Heart right ventricle (tissue), 16 donors: ENCODE measurements at regions not wholly inside any gene's neighbourhood (a gene's known extent, or its start where the extent isn't known, plus 50 kb on each side); places are given as distances from the start of the nearest gene placed in this dataset.

Experiments used
- ATAC-seq, 8 donors: fragments of 200-7000 bp; cut with Tn5 transposase; one replicate each; pipeline ENCODE4 v1.9.1; 2020; ENCODE audit warnings: mild to moderate bottlenecking in 8 of 8, moderate library complexity in 8 of 8, moderate number of reproducible peaks in 1 of 8
- DNase-seq, 2 donors: peaks; one replicate each; pipeline ENCODE4 v3.0.0-alpha.2; 2020
- H3K27ac ChIP-seq, 10 donors: fragments of 200-600 bp; sonication (generic) in 2 of 10; one replicate each; pipeline versions ENCODE4 v1.5.0 to v1.8.0; 2020 to 2022; ENCODE audit warnings: mild to moderate bottlenecking in 3 of 10
- H3K27me3 ChIP-seq, 7 donors: fragments of 200-600 bp; one replicate each; pipeline ENCODE4 v1.8.0; 2021 to 2022; ENCODE audit warnings: mild to moderate bottlenecking in 2 of 7
- H3K36me3 ChIP-seq, 9 donors: fragments of 200-600 bp; sonication (generic) in 1 of 9; one replicate each; pipeline versions ENCODE4 v1.5.0 to v1.8.0; 2020 to 2022; ENCODE audit warnings: mild to moderate bottlenecking in 2 of 9
- H3K4me1 ChIP-seq, 9 donors: fragments of 200-600 bp; sonication (generic) in 1 of 9; one replicate each; pipeline versions ENCODE4 v1.5.0 to v1.8.0; 2020 to 2022; ENCODE audit warnings: mild to moderate bottlenecking in 4 of 9
- H3K4me3 ChIP-seq, 10 donors: fragments of 200-600 bp; sonication (generic) in 2 of 10; one replicate each; pipeline versions ENCODE4 v1.5.0 to v1.8.0; 2020 to 2022; ENCODE audit warnings: mild to moderate bottlenecking in 7 of 10, moderate library complexity in 2 of 10
- H3K9me3 ChIP-seq, 11 donors: fragments of 200-600 bp in 10 of 11; sonication (generic) in 2 of 11; one replicate each; pipeline versions ENCODE4 v1.5.0 to v1.8.0; 2013 to 2022; ENCODE audit warnings: mild to moderate bottlenecking in 2 of 11, control low read depth in 1 of 11, moderate library complexity in 1 of 11
- WGBS, 2 donors: extraction: QIAGEN DNeasy Blood & Tissue Kit; methylation state at CpG; one replicate each; pipeline ENCODE4 v1.1.7; 2013; ENCODE audit warnings: inconsistent platforms in 1 of 2; 5-methylcytosine and 5-hydroxymethylcytosine counted together
- intact Hi-C, 10 donors: fragments of 100-400 bp; cut with DNase I; formaldehyde crosslinking; loops; one replicate each; pipeline versions ENCODE4 v1.11.1 to v1.14.2; 2022
- TF ChIP-seq, protein P1 (sequence below), 9 donors: fragments of 200-600 bp; sonication (generic) in 2 of 9; IDR thresholded peaks; one replicate each; pipeline versions ENCODE4 v1.5.0 to v1.8.0; 2021 to 2022; ENCODE audit warnings: antibody characterized with exemption in 9 of 9, mild to moderate bottlenecking in 5 of 9, moderate library complexity in 1 of 9
- donor health status: Arrhythmogenic right ventricular cardiomyopathy.
- donor health status: ischemic (EF 13 %, LVEDD 7.1; RV severe dilation, severe dysfunction).
- donor health status: healthy with polysubstance abuse.
- donor health status: DM: no; HTN: yes; CAD: no.
- donor health status: DM: no; HTN: no; CAD: no.
- donor health status: ischemic (EF 25% LVEDD 6.9; RV normal size, moderate dysfunction).
- donor health status: ischemic (EF 25% LVEDD 5.7; RV mildly dilated, moderate dysfunction).
- donor health status: healthy.
- donor health status: DM: yes; HTN: yes; CAD: no.
- donor health status: Ischemic cardiomyopathy.
- donor health status: ischemic (EF 35%, LVEDD 5.7; RV mildly dilated, moderate dysfunction).
- donor health status: nonischemic (EF 11% LVEDD 7.7; RV severe dilation, severe dysfunction).
- donor health status: DM: yes; HTN: yes; CAD: no.
- donor health status: PGD.
- donor health status: ischemic (EF 29% LVEDD 5.4; RV normal size, mild dysfunction).
- donor health status: nonischemic (EF 23%, LVEDD 6.1; RV moderate dilation, normal function).

DNA sequence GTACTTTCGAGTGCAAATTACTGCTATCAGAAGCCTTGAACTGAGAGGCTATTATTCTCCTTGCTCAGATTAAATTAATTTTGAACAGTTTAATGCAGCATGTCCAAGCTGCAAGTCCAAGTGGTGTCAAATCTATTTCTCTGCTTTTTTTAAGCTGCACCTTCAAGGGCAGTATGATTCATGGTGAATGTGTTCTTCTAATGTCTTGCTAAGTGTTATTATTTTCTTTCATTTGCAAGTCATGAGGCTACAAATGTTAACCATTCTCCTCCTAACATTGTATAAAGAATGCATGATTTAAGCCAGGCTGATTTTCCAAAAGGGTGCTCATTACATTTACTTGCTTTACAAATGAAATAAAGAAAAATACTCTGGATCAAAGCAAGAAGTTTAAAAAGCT lies 200.4 kb downstream of the TEX13C start:
- DNase-seq (no peak), ATAC-seq (no peak)
- WGBS, 2 donors: 56 to 71% methylated on average over 1 of the region's 1 CpG
- intact Hi-C loops: no loop called here
- Histone ChIP-seq H3K27ac (no peak overlapping the region), H3K27me3 (no peaks in the 10 kb centered on the region), H3K9me3 (peaks cover 0 to 4% (median 0%) of the 10 kb centered on the region in 11 donors), H3K36me3 (no peaks in the 10 kb centered on the region), H3K4me3 (no peak overlapping the region), H3K4me1 (no peaks in the 10 kb centered on the region)
- TF ChIP-seq, protein P1, sequence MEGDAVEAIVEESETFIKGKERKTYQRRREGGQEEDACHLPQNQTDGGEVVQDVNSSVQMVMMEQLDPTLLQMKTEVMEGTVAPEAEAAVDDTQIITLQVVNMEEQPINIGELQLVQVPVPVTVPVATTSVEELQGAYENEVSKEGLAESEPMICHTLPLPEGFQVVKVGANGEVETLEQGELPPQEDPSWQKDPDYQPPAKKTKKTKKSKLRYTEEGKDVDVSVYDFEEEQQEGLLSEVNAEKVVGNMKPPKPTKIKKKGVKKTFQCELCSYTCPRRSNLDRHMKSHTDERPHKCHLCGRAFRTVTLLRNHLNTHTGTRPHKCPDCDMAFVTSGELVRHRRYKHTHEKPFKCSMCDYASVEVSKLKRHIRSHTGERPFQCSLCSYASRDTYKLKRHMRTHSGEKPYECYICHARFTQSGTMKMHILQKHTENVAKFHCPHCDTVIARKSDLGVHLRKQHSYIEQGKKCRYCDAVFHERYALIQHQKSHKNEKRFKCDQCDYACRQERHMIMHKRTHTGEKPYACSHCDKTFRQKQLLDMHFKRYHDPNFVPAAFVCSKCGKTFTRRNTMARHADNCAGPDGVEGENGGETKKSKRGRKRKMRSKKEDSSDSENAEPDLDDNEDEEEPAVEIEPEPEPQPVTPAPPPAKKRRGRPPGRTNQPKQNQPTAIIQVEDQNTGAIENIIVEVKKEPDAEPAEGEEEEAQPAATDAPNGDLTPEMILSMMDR (IDR thresholded peaks at IDR 0.05): no peak

- intact Hi-C loops: no loop called here
- Histone ChIP-seq H3K27me3 (no peaks in the 10 kb centered on the region), H3K9me3 (peaks cover 0 to 8% (median 0%) of the 10 kb centered on the region in 11 donors), H3K4me1 (no peaks in the 10 kb centered on the region), H3K27ac (no peak overlapping the region), H3K36me3 (no peaks in the 10 kb centered on the region), H3K4me3 (no peak overlapping the region)
- no peak for ATAC-seq
- DNase-seq: no peak
- WGBS, 2 donors: 36 to 78% methylated on average over 2 of the region's 2 CpGs
- TF ChIP-seq, protein P1 (IDR thresholded peaks at IDR 0.05): no peak
These were observed 203.1 kb downstream of the TEX13C start for GRCh38 chrX:125522752-125523151.

DNA sequence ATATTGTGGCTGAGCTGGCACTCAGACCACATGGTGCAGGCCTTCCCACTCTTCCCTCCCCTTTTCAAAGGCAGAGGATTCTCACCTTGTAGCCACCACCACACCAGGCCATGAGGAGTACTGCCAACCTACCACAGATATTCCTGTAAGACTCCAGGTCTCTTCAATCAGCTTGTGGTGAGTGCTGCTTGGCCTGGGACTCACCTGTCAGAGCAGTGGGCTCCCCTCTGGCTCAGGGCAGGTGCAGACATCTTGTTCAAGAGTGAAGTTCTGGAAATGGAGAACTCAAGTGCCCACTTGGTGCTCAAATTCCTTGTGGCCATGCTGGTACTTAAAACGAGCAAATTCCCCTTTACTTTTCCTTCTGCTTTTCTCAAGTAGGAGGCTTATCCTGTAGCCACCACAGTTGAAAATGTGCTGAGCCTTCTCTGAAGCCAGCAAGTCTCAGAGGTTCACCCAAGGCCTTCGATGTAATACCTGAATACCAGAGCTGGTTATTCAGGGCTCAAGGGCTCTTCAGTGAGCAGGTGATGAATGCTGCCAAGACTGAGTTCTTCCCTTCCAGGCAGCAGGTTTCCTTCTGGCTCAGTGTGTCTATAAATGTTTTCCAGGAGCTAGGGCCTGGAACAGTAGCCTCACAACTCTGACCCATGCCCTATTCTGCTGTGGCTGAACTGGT lies 212.9 kb downstream of the TEX13C start:
- no peaks in the 10 kb centered on the region for H3K27me3 ChIP-seq
- DNase-seq: no peak
- intact Hi-C loops: no loop called here
- H3K4me3 ChIP-seq: no peak overlapping the region
- no peak overlapping the region for H3K27ac ChIP-seq
- peaks cover 0 to under 1% (median 0%) of the 10 kb centered on the region in 11 donors for H3K9me3 ChIP-seq
- no peaks in the 10 kb centered on the region for H3K4me1 ChIP-seq
- H3K36me3 ChIP-seq: no peaks in the 10 kb centered on the region
- TF ChIP-seq, protein P1 (IDR thresholded peaks at IDR 0.05): no peak
- 62 to 71% methylated on average over 2 of the region's 2 CpGs for WGBS, 2 donors
- no peak for ATAC-seq

GRCh38 chrX:125533352-125533751 lies 213.7 kb downstream of the TEX13C start:
- no peaks in the 10 kb centered on the region for H3K27me3 ChIP-seq
- WGBS, 2 donors: 73 to 88% methylated on average over 3 of the region's 3 CpGs
- H3K9me3 ChIP-seq: no peaks in the 10 kb centered on the region
- no peaks in the 10 kb centered on the region for H3K4me1 ChIP-seq
- no peak overlapping the region for H3K4me3 ChIP-seq
- ATAC-seq (no peak), DNase-seq (no peak)
- intact Hi-C loops: no loop called here
- no peak overlapping the region for H3K27ac ChIP-seq
- no peaks in the 10 kb centered on the region for H3K36me3 ChIP-seq
- TF ChIP-seq, protein P1 (IDR thresholded peaks at IDR 0.05): no peak
